Parathyroid adenoma (tissue), 2 donors: ENCODE measurements at regions not wholly inside any gene's neighbourhood (a gene's known extent, or its start where the extent isn't known, plus 50 kb on each side); places are given as distances from the start of the nearest gene placed in this dataset.

Experiments
- H2AFZ ChIP-seq: fragments of 300-600 bp; sonication (generic); one replicate; pipeline ENCODE4 v1.7.0; 2017; ENCODE audit warnings: antibody characterized with exemption, mild to moderate bottlenecking
- H3K27ac ChIP-seq: fragments of 300-600 bp; sonication (generic); one replicate; pipeline ENCODE4 v1.7.0; 2017
- H3K27me3 ChIP-seq: fragments of 300-600 bp; sonication (generic); one replicate; pipeline ENCODE4 v1.7.0; 2017; ENCODE audit warnings: low read length; ENCODE audit not compliant: control insufficient read depth, insufficient read depth
- H3K36me3 ChIP-seq: fragments of 300-600 bp; sonication (generic); one replicate; pipeline ENCODE4 v1.7.0; 2017; ENCODE audit warnings: low read length; ENCODE audit not compliant: control insufficient read depth, insufficient read depth
- H3K4me1 ChIP-seq: fragments of 300-600 bp; sonication (generic); one replicate; pipeline ENCODE4 v1.7.0; 2017; ENCODE audit warnings: control low read depth
- H3K4me2 ChIP-seq: fragments of 300-600 bp; sonication (generic); one replicate; pipeline ENCODE4 v1.7.0; 2017; ENCODE audit warnings: low read length
- H3K4me3 ChIP-seq: fragments of 300-600 bp; sonication (generic); one replicate; pipeline ENCODE4 v1.7.0; 2017; ENCODE audit warnings: low read depth, low read length
- H3K79me2 ChIP-seq: fragments of 300-600 bp; sonication (generic); one replicate; pipeline ENCODE4 v1.7.0; 2017; ENCODE audit warnings: control low read depth
- H3K9ac ChIP-seq: fragments of 300-600 bp; sonication (generic); one replicate; pipeline ENCODE4 v1.7.0; 2017; ENCODE audit warnings: mild to moderate bottlenecking
- H3K9me3 ChIP-seq: fragments of 300-600 bp; sonication (generic); one replicate; pipeline ENCODE4 v1.7.0; 2017; ENCODE audit warnings: low read length; ENCODE audit not compliant: control insufficient read depth
- TF ChIP-seq, protein P1 (sequence below): fragments of 300-600 bp; sonication (generic); IDR thresholded peaks from one replicate; pipeline ENCODE4 v1.7.0; 2017; ENCODE audit warnings: antibody characterized with exemption, mild to moderate bottlenecking
- donor health status: primary hyperparathyroidism.

GRCh38 chr2:56014046-56014730 is 90.6 kb upstream of the EFEMP1 start:
- H3K36me3 ChIP-seq, result no peaks in the 10 kb centered on the region
- no peak overlapping the region for H3K27ac ChIP-seq

GRCh38 chr2:56015711-56016115 is 92.1 kb upstream of the EFEMP1 start:
- no peaks in the 10 kb centered on the region for H3K36me3 ChIP-seq
- TF ChIP-seq, protein P1, sequence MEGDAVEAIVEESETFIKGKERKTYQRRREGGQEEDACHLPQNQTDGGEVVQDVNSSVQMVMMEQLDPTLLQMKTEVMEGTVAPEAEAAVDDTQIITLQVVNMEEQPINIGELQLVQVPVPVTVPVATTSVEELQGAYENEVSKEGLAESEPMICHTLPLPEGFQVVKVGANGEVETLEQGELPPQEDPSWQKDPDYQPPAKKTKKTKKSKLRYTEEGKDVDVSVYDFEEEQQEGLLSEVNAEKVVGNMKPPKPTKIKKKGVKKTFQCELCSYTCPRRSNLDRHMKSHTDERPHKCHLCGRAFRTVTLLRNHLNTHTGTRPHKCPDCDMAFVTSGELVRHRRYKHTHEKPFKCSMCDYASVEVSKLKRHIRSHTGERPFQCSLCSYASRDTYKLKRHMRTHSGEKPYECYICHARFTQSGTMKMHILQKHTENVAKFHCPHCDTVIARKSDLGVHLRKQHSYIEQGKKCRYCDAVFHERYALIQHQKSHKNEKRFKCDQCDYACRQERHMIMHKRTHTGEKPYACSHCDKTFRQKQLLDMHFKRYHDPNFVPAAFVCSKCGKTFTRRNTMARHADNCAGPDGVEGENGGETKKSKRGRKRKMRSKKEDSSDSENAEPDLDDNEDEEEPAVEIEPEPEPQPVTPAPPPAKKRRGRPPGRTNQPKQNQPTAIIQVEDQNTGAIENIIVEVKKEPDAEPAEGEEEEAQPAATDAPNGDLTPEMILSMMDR, result no peak
- H3K4me2 ChIP-seq, result no peak overlapping the region
- no peaks in the 10 kb centered on the region for H3K9me3 ChIP-seq
- no peaks in the 10 kb centered on the region for H3K27me3 ChIP-seq
- H3K9ac ChIP-seq, result no peak overlapping the region
- H3K79me2 ChIP-seq, result no peaks in the 10 kb centered on the region
- no peak overlapping the region for H3K4me3 ChIP-seq
- no peak overlapping the region for H3K27ac ChIP-seq
- no peaks in the 10 kb centered on the region for H3K4me1 ChIP-seq
- H2AFZ ChIP-seq, result peak overlapping the region; percentile 18

More at GRCh38 chr2:56014046-56014730, 90.6 kb upstream of the EFEMP1 start:
- no peaks in the 10 kb centered on the region for H3K4me1 ChIP-seq
- TF ChIP-seq, protein P1, result no peak
- no peaks in the 10 kb centered on the region for H3K27me3 ChIP-seq
- H3K9ac ChIP-seq, result no peak overlapping the region
- no peak overlapping the region for H2AFZ ChIP-seq
- no peak overlapping the region for H3K4me2 ChIP-seq
- no peaks in the 10 kb centered on the region for H3K79me2 ChIP-seq
- H3K9me3 ChIP-seq, result no peaks in the 10 kb centered on the region
- no peak overlapping the region for H3K4me3 ChIP-seq

- Histone ChIP-seq H3K4me1 (no peaks in the 10 kb centered on the region), H3K9ac (no peak overlapping the region), H3K36me3 (no peaks in the 10 kb centered on the region), H2AFZ (no peak overlapping the region), H3K9me3 (no peaks in the 10 kb centered on the region), H3K27me3 (no peaks in the 10 kb centered on the region), H3K27ac (no peak overlapping the region), H3K4me3 (no peak overlapping the region), H3K79me2 (no peaks in the 10 kb centered on the region), H3K4me2 (no peak overlapping the region)
- TF ChIP-seq, protein P1, result no peak
These were observed 94.2 kb upstream of the EFEMP1 start for GRCh38 chr2:56017784-56018183.

GRCh38 chr2:56018267-56018666 is 94.7 kb upstream of the EFEMP1 start:
- Histone ChIP-seq H3K4me1 (no peaks in the 10 kb centered on the region), H3K79me2 (no peaks in the 10 kb centered on the region), H3K36me3 (no peaks in the 10 kb centered on the region), H3K27me3 (no peaks in the 10 kb centered on the region), H3K27ac (no peak overlapping the region), H2AFZ (no peak overlapping the region), H3K9me3 (no peaks in the 10 kb centered on the region), H3K4me3 (no peak overlapping the region), H3K9ac (no peak overlapping the region), H3K4me2 (no peak overlapping the region)
- TF ChIP-seq, protein P1, result no peak

GRCh38 chr2:56021136-56021474 is 97.5 kb upstream of the EFEMP1 start:
- TF ChIP-seq, protein P1, result no peak
- Histone ChIP-seq H3K4me1 (no peaks in the 10 kb centered on the region), H3K9me3 (no peaks in the 10 kb centered on the region), H3K79me2 (no peaks in the 10 kb centered on the region), H3K9ac (no peak overlapping the region), H2AFZ (no peak overlapping the region), H3K27ac (no peak overlapping the region), H3K27me3 (no peaks in the 10 kb centered on the region), H3K36me3 (no peaks in the 10 kb centered on the region), H3K4me2 (no peak overlapping the region), H3K4me3 (no peak overlapping the region)
